Esophagus muscularis mucosa (tissue), 3 donors: ENCODE measurements at regions not wholly inside any gene's neighbourhood (a gene's known extent, or its start where the extent isn't known, plus 50 kb on each side); places are given as distances from the start of the nearest gene placed in this dataset.

ENCODE experiments used
- small RNA-seq, 3 donors: library from RNA; depleted of rRNA; stranded (forward); fragments of <200 nt; gene quantifications; one replicate each; pipeline ENCODE3, GENCODE V24; 2016

Small RNAs in the stretch of these regions (small RNA-seq; reads per million reads assigned to genes)
- 0 reads per million in 3 donors for gene AC079355.2
